Activated CD8-positive, alpha-beta memory T cell treated with anti-CD3 and anti-CD28 coated beads, Interleukin-2, amount 50 U/mL, for 1 hour (primary cell): ENCODE measurements at regions not wholly inside any gene's neighbourhood (a gene's known extent, or its start where the extent isn't known, plus 50 kb on each side); places are given as distances from the start of the nearest gene placed in this dataset.

Experiments
- DNase-seq: peaks from one replicate; pipeline ENCODE4 v3.0.0-alpha.2; 2020; ENCODE audit errors: extremely low read depth

- no peak for DNase-seq
These were observed 455.7 kb downstream of the FGF9 start for GRCh38 chr13:22126433-22127021.

GRCh38 chr13:22127277-22128164 is 456.6 kb downstream of the FGF9 start:
- no peak for DNase-seq

- DNase-seq = no peak
These were observed 457.9 kb downstream of the FGF9 start for GRCh38 chr13:22128441-22129408.

GRCh38 chr13:22130254-22130653 is 459.4 kb downstream of the FGF9 start:
- DNase-seq = no peak

- DNase-seq = no peak
These were observed 463.4 kb downstream of the FGF9 start for GRCh38 chr13:22134261-22134660.

- DNase-seq = no peak
These were observed 464.6 kb downstream of the FGF9 start for GRCh38 chr13:22135446-22135845.

GRCh38 chr13:22137361-22138050 is 466.6 kb downstream of the FGF9 start:
- DNase-seq = no peak

- no peak for DNase-seq
These were observed 468.1 kb downstream of the FGF9 start for GRCh38 chr13:22138947-22139346.

GRCh38 chr13:22141716-22142115 is 470.8 kb downstream of the FGF9 start:
- DNase-seq = no peak

GRCh38 chr13:22143671-22144070 is 472.8 kb downstream of the FGF9 start:
- DNase-seq = no peak

GRCh38 chr13:22144806-22145205 is 473.9 kb downstream of the FGF9 start:
- no peak for DNase-seq

GRCh38 chr13:22148187-22148586 is 477.3 kb downstream of the FGF9 start:
- no peak for DNase-seq

- DNase-seq = no peak
These were observed 481.9 kb downstream of the FGF9 start for GRCh38 chr13:22152751-22153150.

- DNase-seq = no peak
These were observed 483.2 kb downstream of the FGF9 start for GRCh38 chr13:22154041-22154440.

- no peak for DNase-seq
These were observed 491.0 kb downstream of the FGF9 start for GRCh38 chr13:22161871-22162270.

- no peak for DNase-seq
These were observed 492.0 kb downstream of the FGF9 start for GRCh38 chr13:22162889-22163288.

- no peak for DNase-seq
These were observed 497.7 kb downstream of the FGF9 start for GRCh38 chr13:22168437-22169190.

- no peak for DNase-seq
These were observed 498.6 kb downstream of the FGF9 start for GRCh38 chr13:22169473-22169872.

- DNase-seq = no peak
These were observed 502.7 kb downstream of the FGF9 start for GRCh38 chr13:22173610-22174009.

- DNase-seq = no peak
These were observed 504.4 kb downstream of the FGF9 start for GRCh38 chr13:22175241-22175640.

- no peak for DNase-seq
These were observed 504.9 kb downstream of the FGF9 start for GRCh38 chr13:22175815-22176214.
